B cell (primary cell): ENCODE measurements at regions not wholly inside any gene's neighbourhood (a gene's known extent, or its start where the extent isn't known, plus 50 kb on each side); places are given as distances from the start of the nearest gene placed in this dataset.
"Not testable (repeated sequence)": the region's sequence is repeated elsewhere in the genome, so short reads cannot be mapped to it uniquely, and the experiment has no call there.

Experiments used
- CTCF ChIP-seq: fragments of 200-600 bp; IDR thresholded peaks from one replicate; pipeline ENCODE4 v1.8.0; 2022; ENCODE audit warnings: antibody characterized with exemption, mild to moderate bottlenecking
- EZH2 ChIP-seq: IDR thresholded peaks from 2 replicates; pipeline ENCODE4 v1.6.1; 2012; ENCODE audit warnings: borderline replicate concordance, low read depth, mild to moderate bottlenecking, moderate library complexity, low read length; ENCODE audit not compliant: insufficient read depth, poor library complexity, severe bottlenecking

GRCh38 chr15:34522601-34523000, 60.9 kb downstream of the GOLGA8B start:
- not testable (repeated sequence) for TF ChIP-seq CTCF, EZH2
